HepG2 (cell line): ENCODE measurements at regions not wholly inside any gene's neighbourhood (a gene's known extent, or its start where the extent isn't known, plus 50 kb on each side); places are given as distances from the start of the nearest gene placed in this dataset.

Experiments
- ATAC-seq: fragments of 200-7000 bp; cut with Tn5 transposase; 3 replicates; pipeline ENCODE4 v1.9.1; 2020; ENCODE audit warnings: mild to moderate bottlenecking, moderate library complexity
- BruUV-seq: library from RNA; stranded (reverse); fragments of 400-500 nt; replicated peaks from 2 replicates; lab custom pipeline; 2021; lab: Mats Ljungman, UMichigan
- CTCF ChIA-PET: fragments of 300-600 bp; formaldehyde crosslinking; extraction: SDS; loops from one replicate; lab custom pipeline; 2021; ENCODE audit warnings: low total read pairs, inconsistent platforms, low intra/inter-chr PET ratio; lab: Yijun Ruan, JAX
- POLR2A ChIA-PET: fragments of 350-600 bp; sonication (Branson Sonifier 250); formaldehyde crosslinking; loops from one replicate; lab custom pipeline; 2020; ENCODE audit warnings: antibody characterized with exemption, inconsistent platforms; lab: Yijun Ruan, JAX
- DNase-seq: peaks from one replicate; pipeline ENCODE4 v3.0.0-alpha.2; 2015; ENCODE audit warnings: low spot score
- FAIRE-seq: peaks from 3 replicates; lab custom pipeline; 2011; peaks lifted over from hg19 to GRCh38; lab: Jason Lieb, UNC
- H2AFZ ChIP-seq: one replicate; pipeline ENCODE4 v1.6.1; 2011; ENCODE audit warnings: low read length, inconsistent platforms
- H3K27ac ChIP-seq: fragments of 300-600 bp; 3 replicates; pipeline ENCODE4 v1.8.0; 2011; ENCODE audit warnings: mixed run types, mild to moderate bottlenecking, mixed read lengths, low read length, inconsistent platforms; ENCODE audit not compliant: insufficient read depth; ENCODE audit errors: extremely low read length
- H3K27me3 ChIP-seq, 2 experiments: fragments of 200-600 bp in 1 of 2; 2 replicates in 1 of 2; 3 replicates in 1 of 2; pipeline versions ENCODE4 v1.6.0 to v1.8.0; 2011; ENCODE audit warnings: low read length in 2 of 2, mild to moderate bottlenecking in 2 of 2, moderate library complexity in 2 of 2, inconsistent platforms in 1 of 2; ENCODE audit not compliant: insufficient read depth in 2 of 2, control insufficient read depth in 1 of 2
- H3K36me3 ChIP-seq, 2 experiments: fragments of 200-600 bp in 1 of 2; replicated peaks in 1 of 2; 2 replicates in 1 of 2; 3 replicates in 1 of 2; pipeline versions ENCODE4 v1.5.1 to v1.8.0; 2011; ENCODE audit warnings: low read length in 2 of 2, inconsistent platforms in 1 of 2; ENCODE audit not compliant: insufficient read depth in 2 of 2, control insufficient read depth in 1 of 2
- H3K4me1 ChIP-seq: 2 replicates; pipeline ENCODE4 v1.5.1; 2012; ENCODE audit warnings: low read length, inconsistent platforms; ENCODE audit not compliant: insufficient read depth
- H3K4me2 ChIP-seq: 2 replicates; pipeline ENCODE4 v1.6.0; 2011; ENCODE audit warnings: low read depth, low read length, inconsistent platforms
- H3K4me3 ChIP-seq, 3 experiments: fragments of 200-600 bp in 1 of 3; sonication (generic), shearing (Covaris generic) in 1 of 3; replicated peaks in 1 of 3; 2 replicates each; pipeline ENCODE4 v1.5.1; 2011 to 2016; ENCODE audit warnings: low read length in 3 of 3, inconsistent platforms in 2 of 3, low read depth in 2 of 3, mild to moderate bottlenecking in 2 of 3, control low read depth in 1 of 3, mixed read lengths in 1 of 3; ENCODE audit not compliant: insufficient read depth in 1 of 3
- H3K79me2 ChIP-seq: one replicate; pipeline ENCODE4 v1.6.1; 2011; ENCODE audit warnings: low read length, inconsistent platforms; ENCODE audit not compliant: insufficient read depth
- H3K9ac ChIP-seq: 2 replicates; pipeline ENCODE4 v1.6.0; 2011; ENCODE audit warnings: mild to moderate bottlenecking, low read depth, low read length, inconsistent platforms; ENCODE audit not compliant: insufficient read depth
- H3K9me3 ChIP-seq: 2 replicates; pipeline ENCODE4 v1.5.1; 2012; ENCODE audit warnings: mild to moderate bottlenecking, low read length
- H4K20me1 ChIP-seq: 2 replicates; pipeline ENCODE4 v1.6.0; 2011; ENCODE audit warnings: inconsistent platforms, mild to moderate bottlenecking, low read length, moderate library complexity; ENCODE audit not compliant: insufficient read depth
- BORCS8-MEF2B ChIP-seq: sonication (generic); formaldehyde crosslinking; IDR thresholded peaks from 2 replicates; pipeline ENCODE4 v1.8.0; 2022; ENCODE audit warnings: mild to moderate bottlenecking, missing genetic modification reagents
- E2F1 ChIP-seq: sonication (generic); formaldehyde crosslinking; IDR thresholded peaks from 2 replicates; pipeline ENCODE4 v1.5.0; 2020; ENCODE audit warnings: missing genetic modification reagents
- ELF3 ChIP-seq: IDR thresholded peaks from 2 replicates; pipeline ENCODE4 v1.6.1; 2016; ENCODE audit warnings: missing genetic modification reagents, missing compliant biosample characterization
- MEIS1 ChIP-seq: sonication (generic); formaldehyde crosslinking; IDR thresholded peaks from 2 replicates; pipeline ENCODE4 v1.9.0; 2021; ENCODE audit warnings: mild to moderate bottlenecking, missing genetic modification reagents, moderate library complexity, borderline replicate concordance
- PRDM10 ChIP-seq: sonication (generic); formaldehyde crosslinking; IDR thresholded peaks from 2 replicates; pipeline ENCODE4 v1.4.0; 2020; ENCODE audit warnings: low read depth, missing genetic modification reagents
- RFX5 ChIP-seq: IDR thresholded peaks from 2 replicates; pipeline ENCODE4 v1.6.1; 2011; ENCODE audit warnings: low read depth, low read length, improper control_type of control experiment
- SAP130 ChIP-seq: IDR thresholded peaks from 2 replicates; pipeline ENCODE4 v1.6.1; 2016; ENCODE audit warnings: low read depth
- SP4 ChIP-seq: sonication (generic); formaldehyde crosslinking; IDR thresholded peaks from 2 replicates; pipeline ENCODE4 v1.8.1; 2023; ENCODE audit warnings: mild to moderate bottlenecking, missing genetic modification reagents
- ZMAT5 ChIP-seq: sonication (generic); formaldehyde crosslinking; IDR thresholded peaks from 2 replicates; pipeline ENCODE4 v1.5.0; 2020; ENCODE audit warnings: mild to moderate bottlenecking, low read depth, missing genetic modification reagents, borderline replicate concordance
- ZNF205 ChIP-seq: IDR thresholded peaks from 2 replicates; pipeline ENCODE4 v1.6.1; 2018; ENCODE audit warnings: missing biosample characterization, missing genetic modification reagents
- ZNF44 ChIP-seq: sonication (generic); formaldehyde crosslinking; IDR thresholded peaks from 2 replicates; pipeline ENCODE4 v1.5.1; 2020; ENCODE audit warnings: mild to moderate bottlenecking, missing genetic modification reagents
- ZNF546 ChIP-seq: sonication (generic); formaldehyde crosslinking; conservative IDR thresholded peaks from 2 replicates; pipeline ENCODE4 v1.8.1; 2023; ENCODE audit warnings: mild to moderate bottlenecking, missing genetic modification reagents
- ZNF772 ChIP-seq: sonication (generic); formaldehyde crosslinking; IDR thresholded peaks from 2 replicates; pipeline ENCODE4 v1.5.0; 2020; ENCODE audit warnings: mild to moderate bottlenecking, missing genetic modification reagents
- WGBS: methylation state at CpG from one replicate; pipeline ENCODE4 v1.1.6; 2017; ENCODE audit warnings: low lambda C conversion rate; 5-methylcytosine and 5-hydroxymethylcytosine counted together
- in situ Hi-C: cut with HindIII; loops from 2 replicates; pipeline ENCODE4 v1.10.0; 2017; ENCODE audit warnings: low pct_unique_long_range_greater_than_20kb; ENCODE audit not compliant: extremely low pct_ligation_motif_present
- intact Hi-C: fragments of 100-400 bp; cut with micrococcal nuclease; formaldehyde crosslinking; loops from one replicate; pipeline ENCODE4 v1.10.0; 2022; ENCODE audit not compliant: unreplicated experiment

GRCh38 chr11:127392575-127392974 lies 392.0 kb upstream of the KIRREL3 start (continued):
- TF ChIP-seq ZNF772 (CRISPR knock-in tag) (no peak), SAP130 (CRISPR knock-in tag) (no peak), ZNF44 (CRISPR knock-in tag) (no peak), MEIS1 (CRISPR knock-in tag) (no peak), BORCS8-MEF2B (CRISPR knock-in tag) (no peak)

- H3K27me3 ChIP-seq: no peaks in the 10 kb centered on the region
- ChIA-PET POLR2A (no interaction called here), CTCF (no interaction called here)
- H3K36me3 ChIP-seq: no peaks in the 10 kb centered on the region
- no peaks in the 10 kb centered on the region for H3K4me1 ChIP-seq
- H2AFZ ChIP-seq: no peak overlapping the region
- FAIRE-seq (no peak), ATAC-seq (no peak), DNase-seq (no peak)
- H3K79me2 ChIP-seq: no peaks in the 10 kb centered on the region
- no peak overlapping the region for H3K9ac ChIP-seq
- no peak overlapping the region for H3K4me2 ChIP-seq
- peaks cover 15% of the 10 kb centered on the region; the same call in 1 of the 2 replicates for H3K9me3 ChIP-seq
- BruUV-seq: no TSS peak
- H4K20me1 ChIP-seq: no peaks in the 10 kb centered on the region
- H3K4me3 ChIP-seq: no peak overlapping the region
- H3K27ac ChIP-seq: no peak overlapping the region
- WGBS: 59% methylated on average over 4 of the region's 4 CpGs
- intact Hi-C loops (no loop called here), in situ Hi-C loops (no loop called here)
- TF ChIP-seq PRDM10 (no peak), ELF3 (CRISPR knock-in tag) (no peak), RFX5 (no peak), SP4 (no peak), ZNF205 (no peak), E2F1 (CRISPR knock-in tag) (no peak), ZNF546 (CRISPR knock-in tag) (no peak), ZMAT5 (no peak)
These were observed 389.9 kb upstream of the KIRREL3 start for GRCh38 chr11:127390465-127390864.
